Thoracic aorta (tissue), 2 donors: ENCODE measurements at regions not wholly inside any gene's neighbourhood (a gene's known extent, or its start where the extent isn't known, plus 50 kb on each side); places are given as distances from the start of the nearest gene placed in this dataset.
"Not testable (repeated sequence)": the region's sequence is repeated elsewhere in the genome, so short reads cannot be mapped to it uniquely, and the experiment has no call there.

ENCODE experiments used
- ATAC-seq: fragments of 150-250 bp; one replicate; pipeline ENCODE4 v1.8.0; 2017; ENCODE audit warnings: low read depth; ENCODE audit not compliant: insufficient number of reproducible peaks, low FRiP score
- DNase-seq: peaks from one replicate; pipeline ENCODE4 v3.0.0-alpha.2; 2020; ENCODE audit warnings: low spot score
- H3K27ac ChIP-seq, 2 donors: fragments of 200-600 bp; sonication (generic); 1 replicate in 1 of 2; 2 replicates in 1 of 2; pipeline ENCODE4 v1.5.1; 2016; ENCODE audit warnings: mild to moderate bottlenecking in 2 of 2, moderate library complexity in 2 of 2
- H3K27me3 ChIP-seq: fragments of 200-600 bp; sonication (generic); replicated peaks from 2 replicates; pipeline ENCODE4 v1.6.0; 2016; ENCODE audit warnings: mild to moderate bottlenecking; ENCODE audit not compliant: insufficient read depth
- H3K36me3 ChIP-seq: fragments of 200-600 bp; sonication (generic); one replicate; pipeline ENCODE4 v1.5.1; 2016
- H3K4me1 ChIP-seq, 2 donors: fragments of 200-600 bp; sonication (generic); 1 replicate in 1 of 2; 2 replicates in 1 of 2; pipeline versions ENCODE4 v1.5.1 to v1.6.0; 2016; ENCODE audit warnings: low read depth in 2 of 2, mild to moderate bottlenecking in 1 of 2; ENCODE audit not compliant: control insufficient read depth in 1 of 2
- H3K4me3 ChIP-seq: fragments of 200-600 bp; sonication (generic); 2 replicates; pipeline ENCODE4 v1.5.1; 2016; ENCODE audit warnings: mild to moderate bottlenecking
- H3K9me3 ChIP-seq: fragments of 200-600 bp; sonication (generic); 2 replicates; pipeline ENCODE4 v1.5.1; 2016
- TF ChIP-seq, protein P1 (sequence below): fragments of 200-600 bp; sonication (generic); IDR thresholded peaks from one replicate; pipeline ENCODE4 v1.5.1; 2019; ENCODE audit warnings: antibody characterized with exemption

DNA sequence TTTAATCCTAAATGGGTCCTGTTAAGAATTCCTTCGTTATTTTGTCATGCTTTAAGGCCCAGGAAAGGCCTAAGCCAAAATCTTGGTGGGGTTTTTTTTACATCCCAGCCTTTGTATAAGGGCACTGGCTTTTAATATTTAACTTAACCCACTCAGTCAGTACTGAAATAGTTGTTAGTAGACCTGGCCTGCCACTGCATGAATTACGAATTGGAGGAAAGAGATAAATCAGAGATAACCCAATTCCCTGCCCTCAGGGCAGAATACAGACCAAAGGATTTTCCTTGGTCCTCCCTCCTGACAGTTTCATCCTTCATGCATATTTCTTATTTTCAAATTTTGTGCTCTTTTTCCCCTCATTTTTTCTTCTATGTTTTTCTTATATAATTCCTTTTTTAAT lies 193.0 kb downstream of the FASLG start:
- Histone ChIP-seq H3K4me1 (no peaks in the 10 kb centered on the region), H3K27me3 (no peaks in the 10 kb centered on the region), H3K36me3 (no peaks in the 10 kb centered on the region), H3K27ac (no peak overlapping the region), H3K4me3 (no peak overlapping the region), H3K9me3 (no peaks in the 10 kb centered on the region)
- no peak for ATAC-seq
- DNase-seq = no peak
- TF ChIP-seq, protein P1, sequence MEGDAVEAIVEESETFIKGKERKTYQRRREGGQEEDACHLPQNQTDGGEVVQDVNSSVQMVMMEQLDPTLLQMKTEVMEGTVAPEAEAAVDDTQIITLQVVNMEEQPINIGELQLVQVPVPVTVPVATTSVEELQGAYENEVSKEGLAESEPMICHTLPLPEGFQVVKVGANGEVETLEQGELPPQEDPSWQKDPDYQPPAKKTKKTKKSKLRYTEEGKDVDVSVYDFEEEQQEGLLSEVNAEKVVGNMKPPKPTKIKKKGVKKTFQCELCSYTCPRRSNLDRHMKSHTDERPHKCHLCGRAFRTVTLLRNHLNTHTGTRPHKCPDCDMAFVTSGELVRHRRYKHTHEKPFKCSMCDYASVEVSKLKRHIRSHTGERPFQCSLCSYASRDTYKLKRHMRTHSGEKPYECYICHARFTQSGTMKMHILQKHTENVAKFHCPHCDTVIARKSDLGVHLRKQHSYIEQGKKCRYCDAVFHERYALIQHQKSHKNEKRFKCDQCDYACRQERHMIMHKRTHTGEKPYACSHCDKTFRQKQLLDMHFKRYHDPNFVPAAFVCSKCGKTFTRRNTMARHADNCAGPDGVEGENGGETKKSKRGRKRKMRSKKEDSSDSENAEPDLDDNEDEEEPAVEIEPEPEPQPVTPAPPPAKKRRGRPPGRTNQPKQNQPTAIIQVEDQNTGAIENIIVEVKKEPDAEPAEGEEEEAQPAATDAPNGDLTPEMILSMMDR = no peak

DNA sequence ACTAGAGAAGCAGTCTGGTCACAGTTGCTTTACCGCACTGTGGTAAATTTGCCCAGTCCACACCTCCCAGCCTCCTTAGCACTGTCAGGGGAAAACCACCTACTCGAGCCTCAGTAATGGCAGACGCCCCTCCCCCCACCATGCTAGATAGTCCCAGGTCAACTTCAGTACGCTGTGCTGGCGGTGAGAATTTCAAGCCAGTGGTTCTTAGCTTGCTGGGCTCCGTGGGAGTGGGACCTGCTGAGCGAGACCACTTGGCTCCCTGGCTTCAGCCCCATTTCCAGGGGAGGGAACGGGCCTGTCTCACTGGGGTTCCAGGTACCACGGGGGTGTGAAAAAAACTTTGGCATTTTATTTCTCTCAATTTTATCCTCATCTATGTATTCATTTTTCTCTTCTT lies 194.8 kb downstream of the TNFSF18 start:
- not testable (repeated sequence) for H3K4me1 ChIP-seq

DNA sequence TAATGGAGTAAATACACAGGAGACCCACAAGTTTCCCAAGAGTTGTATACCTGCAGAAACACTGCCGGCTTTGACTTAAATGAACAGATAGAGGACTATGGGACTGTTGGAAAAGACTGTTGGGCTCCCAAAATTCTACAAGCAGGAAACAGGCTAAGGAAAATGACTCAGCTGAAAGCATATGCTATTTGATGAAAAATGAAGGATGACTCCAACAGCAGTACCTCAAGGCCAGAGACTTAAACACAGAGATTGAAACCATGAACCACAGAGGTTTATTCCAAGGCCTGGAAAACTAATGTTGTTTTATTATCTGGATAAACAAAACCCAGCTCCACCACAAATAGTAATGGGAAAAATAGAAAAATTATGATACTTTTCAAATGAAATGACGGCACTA lies 187.7 kb downstream of the TNFSF18 start:
- TF ChIP-seq, protein P1 = no peak

More for the DNA sequence above, 194.8 kb downstream of the TNFSF18 start:
- not testable (repeated sequence) for H3K9me3 ChIP-seq, H3K4me3 ChIP-seq, ATAC-seq, H3K27ac ChIP-seq, H3K27me3 ChIP-seq, H3K36me3 ChIP-seq, DNase-seq

DNA sequence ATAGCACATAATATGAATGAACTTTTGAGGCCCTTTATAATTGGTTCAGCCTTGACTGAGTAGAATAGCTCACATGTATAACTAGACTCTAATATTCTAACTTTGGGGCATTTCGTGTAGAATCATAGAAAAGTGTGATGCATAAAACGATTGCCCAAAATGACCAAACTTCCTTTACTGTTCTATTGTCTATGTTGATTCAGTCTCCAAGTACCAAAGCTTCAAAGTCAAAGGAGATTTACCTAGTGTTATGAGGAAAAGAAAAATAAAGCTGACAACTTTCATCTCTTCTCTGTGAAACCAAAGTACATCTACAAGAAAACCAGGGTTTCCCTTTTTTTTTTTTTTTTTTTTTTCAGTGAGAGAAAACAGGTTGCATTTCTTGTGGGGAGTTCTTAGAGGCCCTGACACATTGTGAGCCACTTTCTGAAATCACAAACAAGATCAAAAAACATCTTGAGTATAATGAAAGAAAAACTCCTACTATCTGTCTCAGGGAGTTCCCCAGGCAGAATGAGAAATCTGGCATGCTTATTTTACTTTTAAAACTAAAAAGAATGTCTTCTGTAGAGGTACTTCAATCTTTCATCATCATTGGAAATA lies 183.4 kb downstream of the TNFSF18 start:
- H3K27ac ChIP-seq = no peak overlapping the region
- H3K4me3 ChIP-seq = no peak overlapping the region

More for the DNA sequence above, 187.7 kb downstream of the TNFSF18 start:
- Histone ChIP-seq H3K4me1 (no peaks in the 10 kb centered on the region), H3K9me3 (no peaks in the 10 kb centered on the region), H3K36me3 (no peaks in the 10 kb centered on the region), H3K27me3 (no peaks in the 10 kb centered on the region), H3K27ac (no peak overlapping the region), H3K4me3 (no peak overlapping the region)
- ATAC-seq (no peak), DNase-seq (no peak)

DNA sequence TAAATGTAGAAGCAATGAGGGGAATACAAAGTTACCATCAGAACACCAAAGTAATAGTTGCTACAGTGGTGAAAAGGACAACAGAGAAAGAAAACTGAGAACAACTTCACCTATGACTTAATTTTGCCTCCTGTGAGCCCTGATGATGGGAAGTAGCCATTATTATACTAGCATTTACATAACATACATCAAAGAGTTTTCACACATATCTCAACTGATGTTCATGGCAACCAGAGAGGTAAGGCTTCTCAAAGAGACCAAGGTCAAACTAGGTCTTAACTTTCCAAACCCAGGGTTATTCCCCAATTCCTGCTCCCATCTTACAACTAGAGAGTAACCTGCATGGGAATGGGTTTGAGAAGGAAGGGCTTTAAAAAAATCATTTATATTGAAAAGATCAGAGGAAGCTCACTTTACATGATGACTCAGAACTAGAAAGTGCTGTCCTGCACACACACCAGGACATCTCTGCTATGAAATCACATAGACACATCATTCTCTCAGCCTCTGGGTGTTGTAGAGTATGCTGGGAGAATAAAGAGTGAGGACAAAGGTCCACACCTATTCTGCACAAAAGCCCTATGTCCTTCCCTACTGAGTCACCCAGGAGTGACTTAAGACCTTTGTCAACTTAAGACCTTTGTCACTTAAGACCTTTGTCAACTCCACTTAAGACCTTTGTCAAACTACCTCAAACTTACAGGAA lies 179.7 kb downstream of the TNFSF18 start:
- no peak for ATAC-seq
- TF ChIP-seq, protein P1 = no peak

More for the DNA sequence above, 183.4 kb downstream of the TNFSF18 start:
- DNase-seq (no peak), ATAC-seq (no peak)
- Histone ChIP-seq H3K36me3 (no peaks in the 10 kb centered on the region), H3K9me3 (no peaks in the 10 kb centered on the region), H3K27me3 (no peaks in the 10 kb centered on the region), H3K4me1 (no peaks in the 10 kb centered on the region)
- TF ChIP-seq, protein P1 = no peak

More for the DNA sequence above, 179.7 kb downstream of the TNFSF18 start:
- Histone ChIP-seq H3K9me3 (no peaks in the 10 kb centered on the region), H3K27ac (no peak overlapping the region), H3K27me3 (no peaks in the 10 kb centered on the region), H3K4me1 (no peaks in the 10 kb centered on the region), H3K4me3 (no peak overlapping the region), H3K36me3 (no peaks in the 10 kb centered on the region)
- DNase-seq = no peak
